ENCODE measurements at regions not wholly inside any gene's neighbourhood (a gene's known extent, or its start where the extent isn't known, plus 50 kb on each side); places are given as distances from the start of the nearest gene placed in this dataset.

DNA sequence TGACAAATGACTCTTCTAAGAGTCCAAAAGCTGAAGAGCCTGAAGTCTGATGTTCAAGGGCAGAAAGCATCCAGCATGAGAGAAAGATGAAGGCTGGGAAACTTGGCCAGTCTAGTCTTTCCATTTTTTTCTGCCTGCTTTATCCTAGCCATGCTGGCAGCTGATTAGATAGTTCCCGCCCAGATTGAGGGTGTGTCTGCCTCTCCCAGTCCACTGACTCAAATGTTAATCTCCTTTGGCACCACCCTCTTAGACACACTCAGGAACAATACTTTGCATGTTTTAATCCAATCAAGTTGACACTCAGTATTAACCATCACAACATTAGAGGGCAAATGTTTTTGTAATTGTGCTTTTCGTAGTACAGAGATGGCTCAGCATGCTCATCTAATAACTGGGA is 267.5 kb upstream of the KLHL1 start:
- DNase-seq (ENCODE audit: low spot score): no peak

DNA sequence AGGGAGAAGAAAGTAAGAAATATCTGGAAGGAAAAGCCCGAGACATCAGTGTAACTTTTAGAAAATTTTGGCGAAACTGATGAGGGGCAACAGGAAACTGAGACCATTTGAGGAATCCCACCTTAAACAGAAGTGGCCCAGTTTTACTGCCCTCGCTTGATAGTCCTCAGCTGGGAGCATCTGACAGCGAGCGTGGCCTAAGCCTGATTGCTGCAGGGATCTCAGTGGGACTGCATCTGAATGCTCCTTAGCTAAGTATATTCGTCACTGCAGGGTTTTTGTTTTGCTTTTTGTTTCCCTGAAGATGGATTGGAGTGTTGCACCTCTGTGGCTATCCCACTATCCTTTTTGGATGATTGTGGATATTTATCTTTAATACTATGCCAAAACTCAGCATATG is 262.7 kb upstream of the KLHL1 start:
- DNase-seq (ENCODE audit: low spot score): no peak

DNA sequence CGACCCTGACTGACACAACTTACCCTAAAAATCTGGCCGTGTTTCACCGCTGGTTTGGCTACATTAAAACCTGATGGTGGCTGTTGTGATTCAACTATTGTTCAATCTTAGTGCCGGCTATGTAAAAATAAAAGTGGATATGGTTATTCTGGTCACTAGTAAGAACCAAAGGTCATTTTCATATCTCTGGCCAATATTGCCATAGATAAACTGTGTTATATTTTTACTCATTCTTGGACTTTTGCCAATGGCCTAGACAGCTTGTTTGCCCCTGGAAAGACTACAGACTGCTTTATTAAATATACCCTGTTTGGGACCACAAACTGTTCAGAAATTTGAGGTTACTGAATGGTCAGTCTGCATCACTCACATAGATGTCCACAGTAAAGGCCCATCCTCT is 258.5 kb upstream of the KLHL1 start:
- no peak for DNase-seq (ENCODE audit: low spot score)

DNA sequence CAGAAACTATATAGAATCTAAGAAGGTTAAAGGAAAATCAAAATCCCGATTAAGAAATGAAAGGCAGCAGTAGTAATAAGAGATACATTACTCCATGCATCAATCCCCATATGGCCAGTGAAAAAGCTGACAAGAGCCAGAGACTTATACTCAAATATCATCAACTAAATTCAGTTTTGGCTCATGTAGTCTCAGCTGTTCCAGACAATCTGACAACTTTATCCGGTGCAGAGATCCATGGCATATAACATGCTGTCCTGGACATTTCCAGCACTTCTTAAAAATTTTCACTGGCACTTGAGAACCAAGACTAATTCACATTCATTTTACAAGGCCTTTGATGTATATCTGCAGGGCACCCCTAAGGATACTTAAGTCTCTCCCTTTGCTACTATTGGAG is 255.7 kb upstream of the KLHL1 start:
- DNase-seq (ENCODE audit: low spot score): no peak

DNA sequence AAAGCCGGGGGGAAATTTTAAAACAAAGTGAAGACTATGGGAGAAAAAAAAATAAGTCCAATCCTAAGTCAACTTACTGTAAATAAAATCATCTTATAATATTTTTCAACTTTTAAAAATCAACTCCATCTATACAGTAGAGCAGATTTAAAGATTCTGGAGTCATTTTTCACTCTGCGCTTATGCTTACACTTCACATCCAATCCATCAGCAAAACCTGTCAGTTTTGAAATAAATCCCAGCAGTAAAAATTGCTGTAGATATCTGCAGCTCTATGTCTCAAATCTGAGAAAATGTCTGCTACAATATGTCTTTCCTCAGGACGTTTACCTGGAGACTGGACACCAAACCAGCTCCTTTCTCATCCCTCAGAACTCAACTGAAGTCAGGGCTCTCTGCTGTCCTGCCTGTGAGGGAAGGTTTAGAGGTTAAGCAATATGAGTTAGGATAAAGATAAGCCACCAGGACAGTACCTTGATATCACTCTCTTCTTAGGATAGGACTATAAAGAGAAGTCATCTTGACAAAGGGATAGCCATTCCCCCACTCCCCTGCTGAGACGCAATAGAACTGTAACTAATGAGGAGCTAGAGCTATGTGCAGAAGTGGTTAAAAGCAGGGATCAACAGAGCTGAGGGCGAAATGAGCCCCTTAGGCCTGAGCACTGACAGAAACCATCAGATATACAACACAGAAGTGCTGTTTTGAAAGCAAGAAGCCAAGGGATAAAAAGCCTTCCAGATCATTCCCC is 254.7 kb upstream of the KLHL1 start:
- no peak for DNase-seq (ENCODE audit: low spot score)

DNA sequence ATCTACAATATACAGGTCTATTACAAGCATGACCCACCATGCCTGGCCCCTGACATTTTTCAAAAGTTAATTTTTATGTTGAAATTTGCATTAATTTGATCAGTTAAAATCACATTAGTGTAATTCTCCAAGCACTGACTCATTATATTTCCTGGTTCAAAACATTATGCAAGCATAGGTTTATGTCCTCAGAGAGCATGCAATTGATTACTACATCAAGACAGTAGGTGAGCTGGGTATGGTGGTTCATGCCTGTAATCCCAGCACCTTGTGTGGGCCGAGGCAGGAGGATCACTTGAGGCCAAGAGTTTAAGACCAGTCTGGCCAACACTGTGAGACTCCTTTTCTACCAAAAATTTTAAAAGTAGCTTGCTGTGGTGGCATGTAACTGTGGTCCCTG is 248.8 kb upstream of the KLHL1 start:
- no peak for DNase-seq (ENCODE audit: low spot score)

DNA sequence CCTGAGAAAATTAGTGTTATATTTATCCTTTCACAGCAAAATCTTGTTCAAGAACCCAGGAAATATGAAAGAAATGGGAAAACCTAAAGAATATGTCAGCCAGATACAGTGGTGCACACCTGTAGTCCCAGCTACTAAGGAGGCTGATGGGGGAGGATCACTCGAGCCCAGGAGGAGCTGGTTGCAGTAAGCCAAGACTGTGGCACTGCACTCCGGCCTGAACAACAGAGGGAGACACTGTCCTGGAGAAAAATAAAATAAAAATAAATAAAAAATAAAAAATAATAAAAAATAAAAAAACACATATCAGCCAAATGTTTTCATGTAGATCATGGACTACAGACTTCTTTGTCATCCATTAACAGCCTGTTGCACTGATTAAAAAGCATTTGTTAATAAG is 244.8 kb upstream of the KLHL1 start:
- no peak for DNase-seq (ENCODE audit: low spot score)

DNA sequence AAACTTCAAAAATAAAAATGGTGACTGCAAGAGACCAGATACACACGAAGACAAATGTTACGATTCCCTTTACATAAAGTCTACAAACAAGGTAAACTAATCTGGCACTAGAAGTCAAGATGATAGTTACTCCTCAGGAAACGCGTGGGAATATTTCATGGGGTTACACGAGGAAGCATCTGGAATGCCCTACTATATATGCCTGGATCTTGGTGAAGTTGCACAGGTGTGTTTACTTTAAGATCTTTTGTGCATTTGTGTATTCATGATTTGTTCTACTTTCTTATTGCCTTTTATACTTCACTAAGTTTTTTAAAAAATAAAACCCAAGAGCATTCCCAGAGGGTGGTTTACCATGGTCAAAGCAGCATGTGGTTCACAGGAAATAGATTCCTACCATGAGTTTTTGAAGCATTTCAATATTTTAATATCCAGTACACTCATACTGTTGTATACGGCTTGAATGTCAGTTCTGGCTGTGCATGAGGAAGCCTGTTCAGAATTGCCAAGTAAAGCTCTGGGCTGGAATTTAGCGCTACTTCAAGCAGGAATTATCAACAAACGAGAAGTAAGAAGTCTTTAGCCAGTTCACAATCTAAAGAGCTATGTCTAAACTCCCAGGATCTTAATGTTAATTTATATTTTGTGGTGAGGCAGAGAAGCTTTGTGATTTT is 239.8 kb upstream of the KLHL1 start:
- DNase-seq (ENCODE audit: low spot score): no peak

DNA sequence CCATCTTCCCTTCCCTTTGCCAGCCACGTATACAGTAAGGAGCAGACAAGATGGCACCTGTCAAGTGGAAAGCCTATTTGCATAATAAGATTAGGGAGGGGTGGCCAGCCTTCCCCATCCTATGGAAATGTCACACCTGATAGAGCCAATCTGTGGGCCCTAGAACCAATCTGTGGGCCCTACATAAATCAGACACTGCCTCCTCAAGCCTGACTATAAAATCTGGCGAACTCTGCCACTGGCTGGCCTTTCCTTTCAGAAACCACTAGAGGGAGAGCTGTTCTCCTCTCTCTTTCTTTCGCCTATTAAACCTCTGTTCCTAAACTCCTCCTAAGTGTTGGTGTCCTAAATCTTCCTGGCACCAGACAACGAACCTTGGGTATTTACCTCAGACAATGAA is 231.5 kb upstream of the KLHL1 start:
- DNase-seq (ENCODE audit: low spot score): peak; percentile 36

DNA sequence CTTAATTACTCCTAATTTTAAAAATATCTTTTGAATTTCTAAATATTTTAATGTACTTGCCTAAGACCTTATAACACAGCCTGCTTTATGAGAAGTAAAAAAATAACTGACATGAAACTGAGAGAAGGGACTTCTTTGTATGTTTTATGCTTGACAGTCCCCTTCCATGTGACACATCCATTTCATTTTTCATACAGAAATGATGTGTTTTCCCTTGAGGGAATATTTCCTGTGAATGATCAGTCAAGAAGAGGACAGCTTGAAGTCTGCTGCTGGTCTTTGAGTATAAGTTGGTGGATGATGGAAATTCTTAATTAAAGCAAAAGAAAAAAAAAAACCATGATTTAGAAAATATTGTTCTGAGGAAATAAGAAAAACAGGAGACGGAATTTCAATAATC is 230.4 kb upstream of the KLHL1 start:
- DNase-seq (ENCODE audit: low spot score): no peak

DNA sequence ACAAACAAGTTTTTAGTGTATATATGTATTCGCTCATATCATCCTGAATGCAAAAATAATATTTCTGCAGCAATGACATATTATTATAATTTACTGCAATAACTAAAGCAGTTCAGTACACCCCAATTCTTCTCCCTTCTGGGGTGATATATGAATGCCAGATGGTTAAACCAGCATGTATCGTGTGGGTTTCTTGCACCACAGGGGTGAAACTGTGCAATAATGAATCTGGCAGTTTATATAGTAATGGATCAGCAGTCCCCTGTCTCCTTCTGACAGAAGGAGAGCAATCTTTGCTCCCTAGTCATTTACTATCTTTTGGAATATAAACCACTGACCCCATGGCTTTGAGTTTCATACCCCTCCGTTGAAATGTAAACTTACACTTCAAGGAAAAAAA is 228.6 kb upstream of the KLHL1 start:
- no peak for DNase-seq (ENCODE audit: low spot score)

DNA sequence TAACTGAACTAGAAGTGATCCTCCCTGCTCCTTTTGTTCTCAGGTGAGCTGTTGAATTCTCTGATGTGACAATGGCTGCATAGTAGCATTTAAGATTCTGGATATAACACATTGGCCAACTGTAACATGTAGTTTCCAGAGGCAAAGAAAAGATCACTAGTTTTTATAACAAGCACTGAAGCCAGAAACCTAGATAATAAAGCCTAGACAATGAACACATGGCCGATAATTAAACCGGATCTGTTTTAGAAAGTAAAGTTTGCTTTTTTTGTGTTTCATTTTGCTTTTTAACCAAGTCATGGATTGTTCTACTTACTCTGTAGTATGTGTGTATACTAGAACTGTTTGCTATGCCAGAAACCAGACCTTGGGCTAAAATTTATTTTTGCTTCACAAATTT is 225.5 kb upstream of the KLHL1 start:
- no peak for DNase-seq (ENCODE audit: low spot score)

DNA sequence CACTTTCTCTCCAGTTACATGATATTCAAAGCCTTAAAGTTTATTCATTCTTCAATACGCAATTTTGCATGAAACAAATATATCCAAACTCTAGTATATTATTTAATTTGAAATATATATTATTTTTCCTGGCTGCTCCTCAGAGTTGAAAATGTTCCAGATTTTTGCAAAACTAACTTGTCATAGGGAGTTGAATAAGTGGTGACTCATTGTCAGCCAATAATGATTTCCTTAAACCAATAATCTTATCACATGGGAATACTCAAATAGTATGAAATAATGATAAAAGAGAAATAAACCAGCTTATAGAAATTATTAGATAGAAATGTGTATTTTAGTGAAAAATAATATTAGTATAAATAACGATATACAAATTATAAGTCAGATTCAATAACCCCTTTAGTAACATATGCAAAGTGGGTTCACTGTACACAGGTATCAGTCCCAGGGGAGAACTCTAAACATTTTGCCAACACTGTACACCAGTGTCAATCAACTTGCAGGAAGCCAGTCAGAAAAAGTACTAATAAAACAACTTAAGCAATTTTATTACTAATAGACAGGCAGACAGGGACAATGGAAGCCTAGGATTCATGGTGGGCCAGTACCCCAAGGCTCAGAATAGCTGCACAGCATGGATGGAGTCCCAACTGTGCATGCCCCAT is 222.6 kb upstream of the KLHL1 start:
- no peak for DNase-seq (ENCODE audit: low spot score)

DNA sequence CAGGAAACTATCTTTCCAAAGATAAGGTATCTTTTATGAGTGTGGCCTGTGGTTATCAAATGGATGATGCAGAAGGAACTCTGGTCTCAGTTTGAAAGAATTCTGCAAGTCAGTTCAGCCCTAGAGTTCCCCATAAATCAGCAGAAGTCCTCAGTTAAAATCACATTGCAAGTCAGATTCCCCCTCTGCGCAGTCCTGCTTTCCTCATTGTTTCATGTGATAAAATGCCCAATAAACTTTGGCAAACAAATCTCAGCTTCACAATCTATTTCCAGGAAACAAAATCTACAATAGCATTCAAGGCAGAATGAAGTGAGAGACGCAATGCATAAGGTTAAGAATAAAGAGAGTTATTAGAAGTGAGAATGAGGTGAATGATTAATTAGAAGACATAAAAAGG is 216.3 kb upstream of the KLHL1 start:
- DNase-seq (ENCODE audit: low spot score): no peak

DNA sequence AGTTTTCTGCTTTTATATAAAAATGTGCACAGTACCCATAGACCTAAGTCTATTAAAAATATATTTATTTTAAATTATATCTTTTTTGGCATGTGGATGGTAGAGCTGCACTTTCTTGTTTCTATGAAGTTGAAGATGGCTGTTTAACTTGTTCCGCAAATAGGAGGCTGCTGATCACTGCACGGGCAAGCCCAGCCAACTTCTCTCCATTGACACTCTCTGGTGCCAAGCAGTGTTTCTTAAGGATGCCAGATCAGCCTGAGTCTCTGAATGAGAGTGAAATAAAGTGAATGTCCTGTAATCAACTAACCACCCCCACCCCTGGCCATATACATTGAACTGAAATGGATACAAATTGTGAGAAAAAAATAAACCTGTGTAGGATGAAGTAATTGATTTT is 202.9 kb upstream of the KLHL1 start:
- DNase-seq (ENCODE audit: low spot score): no peak

DNA sequence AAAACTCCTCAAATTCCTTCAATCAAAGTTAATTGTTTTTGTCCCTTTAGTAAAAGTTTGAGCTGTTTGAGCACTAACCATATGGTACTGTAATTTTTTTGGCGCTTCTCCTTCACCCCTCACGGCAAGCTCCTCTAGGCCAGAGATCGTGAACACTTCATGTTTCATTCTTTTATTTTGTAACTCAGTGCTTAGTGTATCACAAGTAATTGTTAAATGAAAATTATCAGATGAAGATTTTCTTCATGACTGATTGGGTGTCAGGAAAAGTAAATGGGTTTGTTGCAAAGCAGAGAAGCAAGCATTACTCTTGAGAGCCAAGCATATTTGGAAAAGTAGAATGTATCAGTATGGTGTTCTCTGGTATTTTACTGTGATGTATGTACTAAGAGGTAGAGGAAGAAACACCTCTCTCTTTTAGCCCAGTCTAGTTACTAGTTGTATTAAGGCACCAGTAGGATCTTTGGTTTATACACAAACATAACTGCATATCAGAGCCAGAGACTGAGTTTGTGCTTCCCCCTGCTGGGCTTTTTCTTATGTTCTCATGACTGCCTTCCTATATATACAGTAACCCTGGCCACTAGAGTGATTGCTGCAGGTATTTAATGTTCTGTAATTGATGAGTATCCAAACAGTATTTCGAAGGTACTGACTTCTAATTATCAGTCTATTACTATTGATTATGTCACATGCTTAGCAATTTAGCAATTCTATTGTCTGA is 202.3 kb upstream of the KLHL1 start:
- peak; percentile 22 for DNase-seq (ENCODE audit: low spot score)

DNA sequence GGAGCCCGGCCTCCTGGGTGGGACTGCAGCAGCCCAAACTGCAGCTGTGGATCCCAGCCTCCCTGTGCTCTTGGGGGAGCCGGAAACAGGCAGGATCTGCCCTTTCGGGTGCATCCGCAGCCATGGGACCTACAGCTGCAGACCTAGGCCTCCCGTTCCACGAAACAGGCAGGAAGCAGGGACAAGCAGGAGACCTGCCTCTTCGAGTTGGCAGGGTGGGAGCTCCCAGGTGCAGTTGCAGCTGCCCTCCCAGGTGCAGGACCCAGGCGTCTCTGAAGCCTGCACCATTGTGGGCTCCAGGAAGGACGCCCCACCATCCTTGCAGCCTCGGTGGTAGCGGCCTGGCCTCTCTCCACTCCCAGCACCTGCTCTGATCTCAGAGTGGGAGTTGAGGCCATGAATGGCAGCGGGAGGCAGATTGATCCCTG is 189.0 kb upstream of the KLHL1 start:
- no peak for DNase-seq (ENCODE audit: low spot score)

DNA sequence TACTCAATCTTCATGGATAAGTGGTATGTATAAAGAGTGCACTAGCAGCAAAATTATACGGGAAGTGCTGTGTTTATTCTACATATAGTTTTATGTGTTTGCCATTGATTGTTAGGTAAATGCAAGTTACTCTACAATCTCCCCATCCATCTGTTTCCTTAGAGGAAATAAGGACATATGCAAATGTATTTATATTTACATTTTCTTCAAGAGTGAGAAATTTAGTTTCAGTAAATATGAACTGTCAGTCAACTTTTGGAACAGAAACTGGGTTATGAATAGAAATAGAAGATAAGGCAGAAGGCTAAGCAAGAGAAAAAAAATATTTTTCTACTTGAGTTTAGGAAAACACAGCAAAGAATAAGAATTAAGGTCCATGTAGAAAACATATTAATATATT is 176.1 kb upstream of the KLHL1 start:
- no peak for DNase-seq (ENCODE audit: low spot score)

DNA sequence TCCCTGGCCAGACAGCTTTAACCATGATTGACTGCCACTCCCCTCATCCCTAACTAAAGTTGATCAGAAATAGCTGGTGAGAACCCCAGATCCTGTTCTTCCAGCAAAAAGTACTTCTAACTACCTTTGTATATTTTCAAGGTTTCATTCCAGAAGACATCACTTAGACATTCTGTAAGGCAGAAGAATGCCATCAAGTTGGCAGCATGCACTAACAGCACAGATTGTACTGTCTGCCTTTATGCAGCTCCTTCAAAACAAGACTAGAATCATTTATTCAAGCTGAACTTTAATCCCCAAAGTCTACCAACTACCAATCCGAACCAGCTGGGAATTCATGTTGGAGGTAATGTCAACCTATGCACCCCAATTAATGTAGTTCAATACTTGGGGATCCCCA is 167.6 kb upstream of the KLHL1 start:
- DNase-seq (ENCODE audit: low spot score): no peak

DNA sequence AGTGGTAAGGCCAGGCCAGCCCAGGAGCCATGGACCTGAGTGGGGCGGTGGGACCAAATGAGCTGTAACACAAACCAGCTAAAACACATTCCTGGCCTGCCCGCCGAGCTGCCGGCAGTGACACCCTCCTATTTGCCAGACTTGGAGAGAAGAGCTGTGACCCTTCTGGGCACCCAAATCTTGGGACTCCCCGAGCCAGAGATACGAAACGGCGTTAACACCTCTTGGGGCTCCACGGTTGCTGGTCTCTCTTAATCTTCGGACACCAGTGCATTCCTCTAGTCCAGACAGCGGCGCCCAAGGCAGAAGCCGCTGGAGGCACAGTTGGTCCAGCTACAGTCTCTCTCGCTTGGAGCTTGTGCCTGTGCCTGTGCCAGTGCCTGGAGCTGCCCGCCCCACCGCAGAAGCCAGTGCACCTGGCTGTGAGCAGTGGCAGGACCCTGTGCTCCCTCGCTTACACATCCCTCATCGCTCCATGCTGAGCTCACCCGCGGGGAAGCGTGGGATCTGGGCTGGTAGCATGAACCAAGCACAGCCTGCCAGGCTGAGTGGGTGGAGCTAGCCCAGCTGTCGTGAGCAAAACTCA is 147.2 kb upstream of the KLHL1 start:
- DNase-seq (ENCODE audit: low spot score): no peak

DNA sequence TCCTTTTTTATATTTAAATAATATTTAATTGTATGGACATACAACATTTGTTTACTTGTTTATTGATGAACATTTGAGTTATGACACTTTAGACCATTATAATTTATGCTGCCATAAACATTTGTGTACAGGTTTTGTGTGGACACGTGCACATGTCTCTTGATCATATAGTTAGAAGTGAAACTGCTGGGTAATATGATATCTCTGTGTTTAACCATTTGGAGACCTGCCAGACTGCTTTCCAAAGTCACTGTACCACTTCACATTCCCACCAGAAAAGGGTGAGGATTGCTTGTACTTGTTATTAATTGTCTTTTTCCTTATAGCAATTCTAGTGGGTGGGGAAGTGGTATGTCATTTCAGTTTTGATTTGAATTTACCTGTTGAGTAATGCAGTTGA is 145.6 kb upstream of the KLHL1 start:
- no peak for DNase-seq (ENCODE audit: low spot score)

DNA sequence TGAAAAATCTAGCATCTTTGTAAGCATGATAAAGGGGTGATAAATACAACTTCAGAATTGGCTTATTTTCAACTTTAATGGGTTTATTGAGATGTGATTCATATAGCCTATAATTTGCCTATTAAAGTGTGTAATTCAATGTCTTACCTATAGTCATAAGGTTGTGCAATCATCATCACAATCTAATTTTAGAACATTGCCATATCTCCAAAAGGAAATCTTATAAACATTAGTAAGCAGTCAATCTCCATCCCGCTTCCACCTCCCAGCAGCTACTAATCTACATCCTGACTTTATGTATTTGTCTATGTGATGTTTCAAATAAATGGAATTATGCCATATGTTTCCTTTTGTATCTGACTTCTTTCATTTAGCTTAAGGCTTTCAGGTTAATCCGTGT is 145.2 kb upstream of the KLHL1 start:
- no peak for DNase-seq (ENCODE audit: low spot score)
